GM23248 (cell line): ENCODE measurements at regions not wholly inside any gene's neighbourhood (a gene's known extent, or its start where the extent isn't known, plus 50 kb on each side); places are given as distances from the start of the nearest gene placed in this dataset.
"Not testable (repeated sequence)": the region's sequence is repeated elsewhere in the genome, so short reads cannot be mapped to it uniquely, and the experiment has no call there.

Experiments
- DNase-seq: peaks from one replicate; pipeline ENCODE4 v3.0.0-alpha.2; 2015
- H2AFZ ChIP-seq: fragments of 200-600 bp; sonication (generic); 2 replicates; pipeline ENCODE4 v1.6.1; 2016; ENCODE audit warnings: antibody characterized with exemption
- H3F3A ChIP-seq: fragments of 200-600 bp; sonication (generic); 2 replicates; pipeline ENCODE4 v1.6.1; 2016; ENCODE audit warnings: mild to moderate bottlenecking, antibody characterized with exemption, mixed run types; ENCODE audit not compliant: insufficient read depth
- H3K27ac ChIP-seq: fragments of 200-600 bp; sonication (generic); 2 replicates; pipeline ENCODE4 v1.5.1; 2016; ENCODE audit warnings: mild to moderate bottlenecking
- H3K27me3 ChIP-seq: fragments of 200-600 bp; sonication (generic); replicated peaks from 2 replicates; pipeline ENCODE4 v1.6.1; 2016; ENCODE audit warnings: mild to moderate bottlenecking; ENCODE audit not compliant: insufficient read depth
- H3K36me3 ChIP-seq: fragments of 200-600 bp; sonication (generic); 2 replicates; pipeline ENCODE4 v1.6.1; 2016; ENCODE audit warnings: low read depth, mild to moderate bottlenecking
- H3K4me1 ChIP-seq: fragments of 200-600 bp; sonication (generic); 2 replicates; pipeline ENCODE4 v1.6.1; 2016; ENCODE audit warnings: mild to moderate bottlenecking; ENCODE audit not compliant: insufficient read depth
- H3K4me2 ChIP-seq: fragments of 200-600 bp; sonication (generic); one replicate; pipeline ENCODE4 v1.6.1; 2016; ENCODE audit warnings: mild to moderate bottlenecking; ENCODE audit not compliant: unreplicated experiment
- H3K4me3 ChIP-seq: fragments of 200-600 bp; sonication (generic); 2 replicates; pipeline ENCODE4 v1.5.1; 2016; ENCODE audit warnings: mild to moderate bottlenecking
- H3K79me2 ChIP-seq: fragments of 200-600 bp; sonication (generic); 2 replicates; pipeline ENCODE4 v1.6.1; 2016; ENCODE audit warnings: mild to moderate bottlenecking; ENCODE audit not compliant: insufficient read depth
- H3K9ac ChIP-seq: fragments of 200-600 bp; sonication (generic); 2 replicates; pipeline ENCODE4 v1.6.1; 2016; ENCODE audit warnings: mild to moderate bottlenecking
- H3K9me2 ChIP-seq: fragments of 200-600 bp; sonication (generic); 2 replicates; pipeline ENCODE4 v1.6.1; 2016; ENCODE audit warnings: mixed run types, mild to moderate bottlenecking, moderate library complexity; ENCODE audit not compliant: insufficient read depth
- H3K9me3 ChIP-seq: fragments of 200-600 bp; sonication (generic); one replicate; pipeline ENCODE4 v1.6.1; 2017; ENCODE audit warnings: low read depth
- H4K20me1 ChIP-seq: fragments of 200-600 bp; sonication (generic); 2 replicates; pipeline ENCODE4 v1.6.0; 2016; ENCODE audit not compliant: insufficient read depth
- EZH2 ChIP-seq: fragments of 200-600 bp; sonication (generic); IDR thresholded peaks from 2 replicates; pipeline ENCODE4 v1.6.1; 2018; ENCODE audit warnings: antibody characterized with exemption, mild to moderate bottlenecking; ENCODE audit not compliant: insufficient read depth, poor library complexity, severe bottlenecking
- EZH2phosphoT487 ChIP-seq: fragments of 200-600 bp; sonication (generic); IDR thresholded peaks from 2 replicates; pipeline ENCODE4 v1.6.1; 2018; ENCODE audit warnings: antibody characterized with exemption, moderate library complexity, mild to moderate bottlenecking, low read depth; ENCODE audit not compliant: insufficient read depth
- WGBS, 2 experiments: methylation state at CpG; one replicate each; pipeline ENCODE4 v1.1.6; 2015 to 2017; ENCODE audit warnings: low lambda C conversion rate in 2 of 2, low coverage in 1 of 2; ENCODE audit errors: missing lambda C conversion rate in 2 of 2; 5-methylcytosine and 5-hydroxymethylcytosine counted together
- in situ Hi-C: fragments of 300-500 bp; cut with MboI; formaldehyde crosslinking; loops from 2 replicates; pipeline ENCODE4 v1.15.0; 2020

DNA sequence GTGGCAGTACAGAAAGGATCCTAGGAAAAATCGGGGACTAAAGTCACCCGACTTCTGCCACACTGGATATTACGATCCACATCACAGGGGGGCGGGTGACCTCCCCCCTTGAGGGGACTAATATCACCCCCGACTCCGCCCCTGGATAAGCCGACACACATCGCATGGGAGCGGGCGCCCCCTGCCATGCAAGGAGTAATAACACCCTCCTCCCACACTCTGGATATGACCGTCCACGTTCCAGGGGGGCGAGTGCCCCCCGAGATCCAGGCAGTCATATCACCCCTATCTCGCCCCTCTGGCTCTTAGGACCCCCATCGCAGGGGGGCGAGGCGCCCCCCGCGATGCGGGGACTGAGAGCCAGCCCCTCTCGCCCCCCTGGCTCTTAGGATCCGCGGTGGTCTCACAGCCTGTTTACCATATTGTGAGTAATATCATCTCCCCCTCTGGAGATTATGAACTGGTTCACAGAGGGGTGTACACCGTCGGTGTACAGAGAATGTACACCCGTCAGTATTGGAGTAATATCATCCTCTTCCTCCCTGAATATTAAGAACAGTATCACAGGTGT is 423.0 kb downstream of the DIRAS2 start:
- TF ChIP-seq EZH2 (no peak), EZH2phosphoT487 (no peak)

DNA sequence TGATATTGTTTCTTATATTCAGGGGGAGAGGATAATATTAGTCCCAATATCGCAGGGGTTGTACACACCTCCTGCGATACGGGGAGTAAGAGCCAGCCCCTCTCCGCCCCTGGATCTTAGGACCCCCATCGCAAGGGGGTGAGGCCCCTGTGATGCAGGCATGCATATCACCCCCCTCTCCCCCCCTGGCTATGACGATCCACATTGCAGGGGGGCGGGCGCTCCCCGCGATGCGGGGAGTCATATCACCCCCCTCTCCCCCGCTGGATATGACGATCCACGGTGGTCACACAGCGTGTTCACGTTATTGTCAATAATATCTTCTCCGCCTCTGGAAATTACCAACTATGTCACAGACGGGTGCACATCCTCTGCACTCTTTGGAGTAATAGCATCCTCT is 420.7 kb downstream of the DIRAS2 start:
- H4K20me1 ChIP-seq, in situ Hi-C loops, H3K27ac ChIP-seq, H2AFZ ChIP-seq, H3K9me3 ChIP-seq, H3K36me3 ChIP-seq, H3K9ac ChIP-seq, H3K79me2 ChIP-seq, H3K4me1 ChIP-seq, H3K4me2 ChIP-seq, H3F3A ChIP-seq, H3K9me2 ChIP-seq, H3K4me3 ChIP-seq, DNase-seq, H3K27me3 ChIP-seq: not testable (repeated sequence)
- 61 to 69% methylated on average over 11 to 18 of the region's 18 CpGs for WGBS, 2 experiments

More for the DNA sequence above, 423.0 kb downstream of the DIRAS2 start:
- Histone ChIP-seq H3K79me2 (no peaks in the 10 kb centered on the region), H3K9ac (no peak overlapping the region), H3K9me3 (no peaks in the 10 kb centered on the region), H2AFZ (no peak overlapping the region), H3K9me2 (no peaks in the 10 kb centered on the region), H3K4me3 (no peak overlapping the region), H3F3A (no peaks in the 10 kb centered on the region), H3K4me2 (no peak overlapping the region), H4K20me1 (no peaks in the 10 kb centered on the region), H3K36me3 (no peaks in the 10 kb centered on the region), H3K4me1 (no peaks in the 10 kb centered on the region), H3K27ac (no peak overlapping the region), H3K27me3 (no peaks in the 10 kb centered on the region)
- in situ Hi-C loops: no loop called here
- WGBS, 2 experiments: 34 to 42% methylated on average over 22 to 27 of the region's 27 CpGs
- DNase-seq: peak; percentile 0

DNA sequence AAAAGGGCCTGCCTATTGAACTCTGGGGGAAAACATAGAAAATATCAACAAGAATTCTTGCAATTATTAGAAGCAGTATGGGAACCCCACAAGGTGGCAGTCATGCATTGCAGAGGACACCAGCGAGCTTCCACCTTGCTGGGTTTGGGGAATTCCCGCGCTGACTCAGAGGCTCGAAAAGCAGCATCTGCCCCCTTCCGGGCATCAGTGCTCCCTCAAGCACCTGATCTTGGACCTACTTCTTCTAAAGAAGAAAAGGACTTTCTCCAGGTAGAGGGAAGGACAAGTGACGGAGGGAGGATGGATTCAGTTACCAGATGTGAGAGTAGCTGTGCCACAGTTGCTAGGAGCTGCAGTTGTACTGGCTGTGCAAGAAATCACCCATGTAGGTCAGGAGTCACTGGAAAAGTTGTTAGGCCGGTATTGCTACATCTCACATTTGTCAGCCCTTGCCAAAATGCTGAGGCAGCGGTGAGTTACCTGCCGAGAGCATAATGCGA is 415.7 kb downstream of the DIRAS2 start:
- WGBS, 2 experiments: 33 to 34% methylated on average over 10 of the region's 10 CpGs
- H3F3A ChIP-seq, H3K36me3 ChIP-seq, H3K9me3 ChIP-seq, H2AFZ ChIP-seq, H3K9ac ChIP-seq, H3K27me3 ChIP-seq, in situ Hi-C loops, H3K4me2 ChIP-seq, H3K4me1 ChIP-seq, H4K20me1 ChIP-seq, H3K27ac ChIP-seq, H3K9me2 ChIP-seq, H3K4me3 ChIP-seq, H3K79me2 ChIP-seq: not testable (repeated sequence)
- DNase-seq: peak; percentile 34

DNA sequence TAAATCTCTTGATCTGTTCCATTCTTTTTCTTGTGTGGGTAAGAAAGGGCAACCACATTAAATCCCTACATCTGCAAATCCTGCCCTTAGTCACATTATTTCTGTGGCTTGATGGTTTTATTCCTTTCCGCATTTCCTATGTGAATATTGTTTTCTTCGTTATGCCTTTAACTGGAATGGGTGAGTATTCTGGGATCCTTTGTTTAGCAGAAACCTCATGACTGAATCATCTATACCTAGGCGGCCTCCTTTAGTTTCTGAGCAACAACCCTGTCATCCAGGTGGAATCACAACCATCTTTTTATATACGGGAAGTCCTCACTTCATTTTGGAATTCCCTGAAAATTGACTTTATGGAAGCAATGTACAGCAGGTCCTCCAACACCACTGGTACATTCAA is 409.5 kb downstream of the DIRAS2 start:
- H2AFZ ChIP-seq, in situ Hi-C loops, H3K4me1 ChIP-seq, H3K4me2 ChIP-seq, H3K4me3 ChIP-seq, H3F3A ChIP-seq, H3K27ac ChIP-seq, H4K20me1 ChIP-seq, H3K9me2 ChIP-seq, H3K9me3 ChIP-seq, H3K27me3 ChIP-seq, H3K36me3 ChIP-seq, H3K9ac ChIP-seq, H3K79me2 ChIP-seq, DNase-seq: not testable (repeated sequence)
- 32 to 36% methylated on average over 4 of the region's 4 CpGs for WGBS, 2 experiments

DNA sequence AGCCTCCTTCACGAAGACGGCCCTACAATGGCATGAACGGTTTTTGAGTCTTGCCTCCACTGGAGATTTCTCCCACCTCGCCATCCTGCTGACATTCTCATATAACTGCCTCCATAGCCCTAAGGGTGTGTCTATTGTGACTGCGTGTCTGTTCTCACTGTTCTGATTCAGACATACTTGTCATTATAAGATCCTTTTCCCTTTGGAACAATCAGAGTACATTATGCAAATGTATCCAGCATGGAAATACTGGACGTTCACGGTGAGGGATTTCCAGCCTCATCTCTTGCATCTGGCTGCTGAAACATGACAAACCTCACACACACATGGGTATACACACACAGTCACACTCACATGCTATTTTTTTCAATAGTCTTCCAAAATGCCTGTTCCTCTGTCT is 402.1 kb downstream of the DIRAS2 start:
- no peak for DNase-seq
- Histone ChIP-seq H3K36me3 (no peaks in the 10 kb centered on the region), H2AFZ (no peak overlapping the region), H3K27me3 (no peaks in the 10 kb centered on the region), H3K4me1 (no peaks in the 10 kb centered on the region), H3K9me3 (no peaks in the 10 kb centered on the region), H3K9ac (no peak overlapping the region), H3K4me2 (no peak overlapping the region), H3K79me2 (no peaks in the 10 kb centered on the region), H3K27ac (no peak overlapping the region), H3F3A (no peaks in the 10 kb centered on the region), H4K20me1 (no peaks in the 10 kb centered on the region), H3K9me2 (no peaks in the 10 kb centered on the region), H3K4me3 (no peak overlapping the region)
- WGBS, 2 experiments: 1 to 2% methylated on average over 7 of the region's 7 CpGs
- in situ Hi-C loops: no loop called here
- TF ChIP-seq EZH2 (no peak), EZH2phosphoT487 (no peak)
